HCT116 (cell line): ENCODE measurements at regions not wholly inside any gene's neighbourhood (a gene's known extent, or its start where the extent isn't known, plus 50 kb on each side); places are given as distances from the start of the nearest gene placed in this dataset.

Experiments
- ATAC-seq: fragments of 200-7000 bp; cut with Tn5 transposase; 2 replicates; pipeline ENCODE4 v1.9.1; 2020; ENCODE audit warnings: mild to moderate bottlenecking, moderate library complexity
- BruUV-seq: library from RNA; stranded (reverse); fragments of 400-500 nt; replicated peaks from 2 replicates; lab custom pipeline; 2021; lab: Mats Ljungman, UMichigan
- CTCF ChIA-PET: fragments of 300-600 bp; sonication (Branson Sonifier 250); formaldehyde crosslinking; loops from one replicate; lab custom pipeline; 2021; ENCODE audit warnings: antibody characterized with exemption; lab: Charles Lee
- POLR2A ChIA-PET: fragments of 300-600, 350-600 bp; sonication (Branson Sonifier 250); formaldehyde crosslinking; loops from one replicate; lab custom pipeline; 2021; ENCODE audit warnings: antibody characterized with exemption; lab: Charles Lee
- RAD21 ChIA-PET, 2 experiments: fragments of 300-600 bp; sonication (Branson Sonifier 250); formaldehyde crosslinking; loops; one replicate each; lab custom pipeline; 2023; ENCODE audit warnings: low total read pairs in 2 of 2; ENCODE audit not compliant: uncharacterized antibody in 2 of 2, unreplicated experiment in 2 of 2, low non-redundant PET in 1 of 2; lab: Charles Lee
- DNase-seq: peaks from one replicate; pipeline ENCODE4 v3.0.0-alpha.2; 2010; ENCODE audit warnings: low read depth, low spot score
- H2AFZ ChIP-seq: fragments of 200-600 bp; shearing (Covaris generic), sonication (generic); 2 replicates; pipeline ENCODE4 v1.6.1; 2017; ENCODE audit warnings: low read depth, mixed run types, mixed read lengths, antibody characterized with exemption, low read length; ENCODE audit not compliant: poor library complexity, severe bottlenecking
- H3K27ac ChIP-seq: 2 replicates; pipeline ENCODE4 v1.5.1; 2012; ENCODE audit warnings: low read depth, low read length
- H3K27me3 ChIP-seq: fragments of 200-600 bp; sonication (generic); 2 replicates; pipeline ENCODE4 v1.6.1; 2016; ENCODE audit warnings: mixed run types, low read length, mixed read lengths; ENCODE audit not compliant: insufficient read depth
- H3K36me3 ChIP-seq, 2 experiments: fragments of 200-500 bp in 1 of 2; fragments of 200-600 bp in 1 of 2; sonication (Bioruptor generic) in 1 of 2; sonication (generic) in 1 of 2; 2 replicates each; pipeline versions ENCODE4 v1.5.1 to v1.6.1; 2014 to 2016; ENCODE audit warnings: low read length in 2 of 2, inconsistent platforms in 1 of 2, mixed read lengths in 1 of 2, mixed run types in 1 of 2; ENCODE audit not compliant: insufficient read depth in 2 of 2, control insufficient read depth in 1 of 2
- H3K4me1 ChIP-seq, 2 experiments: fragments of 200-600 bp in 1 of 2; sonication (generic) in 1 of 2; 2 replicates each; pipeline versions ENCODE4 v1.5.1 to v1.6.1; 2012 to 2017; ENCODE audit warnings: low read length in 2 of 2, inconsistent platforms in 1 of 2, mild to moderate bottlenecking in 1 of 2, mixed read lengths in 1 of 2, mixed run types in 1 of 2, moderate library complexity in 1 of 2; ENCODE audit not compliant: insufficient read depth in 2 of 2, control insufficient read depth in 1 of 2
- H3K4me2 ChIP-seq: fragments of 200-600 bp; sonication (generic); 2 replicates; pipeline ENCODE4 v1.6.1; 2017; ENCODE audit warnings: mixed run types, low read length, mixed read lengths
- H3K4me3 ChIP-seq, 2 experiments: fragments of 200-600 bp in 1 of 2; sonication (generic) in 1 of 2; replicated peaks in 1 of 2; 2 replicates each; pipeline ENCODE4 v1.5.1; 2011 to 2016; ENCODE audit warnings: low read length in 2 of 2, control low read depth in 1 of 2, low read depth in 1 of 2, mild to moderate bottlenecking in 1 of 2, mixed read lengths in 1 of 2, mixed run types in 1 of 2
- H3K79me2 ChIP-seq: fragments of 200-600 bp; sonication (generic); 2 replicates; pipeline ENCODE4 v1.6.1; 2017; ENCODE audit warnings: mild to moderate bottlenecking, mixed run types, low read length, moderate library complexity, mixed read lengths; ENCODE audit not compliant: insufficient read depth
- H3K9ac ChIP-seq: fragments of 200-600 bp; sonication (generic); 2 replicates; pipeline ENCODE4 v1.6.1; 2016; ENCODE audit warnings: low read length, mixed read lengths
- H3K9me2 ChIP-seq: fragments of 200-600 bp; sonication (generic), shearing (Covaris generic); 2 replicates; pipeline ENCODE4 v1.6.1; 2017; ENCODE audit warnings: mixed run types, mild to moderate bottlenecking, moderate library complexity; ENCODE audit not compliant: insufficient read depth
- H3K9me3 ChIP-seq, 2 experiments: fragments of 200-500 bp in 1 of 2; fragments of 200-600 bp in 1 of 2; sonication (Bioruptor generic) in 1 of 2; sonication (generic) in 1 of 2; 2 replicates each; pipeline ENCODE4 v1.6.1; 2014 to 2017; ENCODE audit warnings: low read length in 2 of 2, mixed read lengths in 2 of 2, inconsistent platforms in 1 of 2, low read depth in 1 of 2, mild to moderate bottlenecking in 1 of 2, mixed run types in 1 of 2, moderate library complexity in 1 of 2; ENCODE audit not compliant: control insufficient read depth in 1 of 2, insufficient read depth in 1 of 2
- H4K20me1 ChIP-seq: fragments of 200-600 bp; sonication (generic), shearing (Covaris generic); 2 replicates; pipeline ENCODE4 v1.6.1; 2017; ENCODE audit warnings: mixed run types, mild to moderate bottlenecking, moderate library complexity; ENCODE audit not compliant: insufficient read depth
- ATF3 ChIP-seq: IDR thresholded peaks from 2 replicates; pipeline ENCODE4 v1.6.1; 2012
- CBX3 ChIP-seq: IDR thresholded peaks from 2 replicates; pipeline ENCODE4 v1.6.1; 2012; ENCODE audit warnings: low read depth
- CTCF ChIP-seq, 3 experiments: fragments of 200-600 bp in 1 of 3; sonication (generic) in 1 of 3; IDR thresholded peaks in 2 of 3; conservative IDR thresholded peaks in 1 of 3; 2 replicates each; pipeline ENCODE4 v1.5.1; 2012 to 2017; ENCODE audit warnings: low read depth in 2 of 3, low read length in 2 of 3, antibody characterized with exemption in 1 of 3, borderline replicate concordance in 1 of 3, control low read depth in 1 of 3, mild to moderate bottlenecking in 1 of 3, mixed read lengths in 1 of 3, mixed run types in 1 of 3, moderate library complexity in 1 of 3; ENCODE audit not compliant: insufficient read depth in 1 of 3
- EGR1 ChIP-seq: IDR thresholded peaks from 2 replicates; pipeline ENCODE4 v1.6.1; 2012; ENCODE audit warnings: low read depth
- ELF1 ChIP-seq: IDR thresholded peaks from 2 replicates; pipeline ENCODE4 v1.6.1; 2012; ENCODE audit warnings: low read depth, borderline replicate concordance
- EZH2phosphoT487 ChIP-seq: fragments of 200-600 bp; IDR thresholded peaks from 2 replicates; pipeline ENCODE4 v1.6.1; 2018; ENCODE audit warnings: antibody characterized with exemption, borderline replicate concordance
- FOSL1 ChIP-seq: IDR thresholded peaks from 2 replicates; pipeline ENCODE4 v1.6.1; 2012; ENCODE audit warnings: low read depth
- JUND ChIP-seq: IDR thresholded peaks from 2 replicates; pipeline ENCODE4 v1.6.1; 2012
- MAX ChIP-seq: IDR thresholded peaks from 2 replicates; pipeline ENCODE4 v1.6.1; 2012
- POLR2A ChIP-seq: IDR thresholded peaks from 2 replicates; pipeline ENCODE4 v1.7.0; 2011; ENCODE audit warnings: borderline replicate concordance; ENCODE audit not compliant: insufficient read depth, insufficient read length; ENCODE audit errors: extremely low read depth
- POLR2AphosphoS5 ChIP-seq: IDR thresholded peaks from 2 replicates; pipeline ENCODE4 v1.6.1; 2011; ENCODE audit warnings: mild to moderate bottlenecking, low read depth, low read length, moderate library complexity
- RAD21 ChIP-seq: IDR thresholded peaks from 2 replicates; pipeline ENCODE4 v1.6.1; 2012; ENCODE audit warnings: low read depth, mild to moderate bottlenecking
- SIN3A ChIP-seq: IDR thresholded peaks from 2 replicates; pipeline ENCODE4 v1.6.1; 2012; ENCODE audit warnings: low read depth
- SP1 ChIP-seq: IDR thresholded peaks from 2 replicates; pipeline ENCODE4 v1.6.1; 2012; ENCODE audit warnings: low read depth
- TCF7L2 ChIP-seq: IDR thresholded peaks from 2 replicates; pipeline ENCODE4 v1.7.0; 2011; ENCODE audit warnings: borderline replicate concordance, inconsistent platforms; ENCODE audit not compliant: insufficient read depth, insufficient read length; ENCODE audit errors: extremely low read depth
- YY1 ChIP-seq: IDR thresholded peaks from 2 replicates; pipeline ENCODE4 v1.6.1; 2011; ENCODE audit warnings: low read length, low read depth, moderate library complexity, mild to moderate bottlenecking; ENCODE audit not compliant: insufficient replicate concordance; ENCODE audit errors: extremely low read depth
- ZFX ChIP-seq: fragments of 450-650 bp; IDR thresholded peaks from 2 replicates; pipeline ENCODE4 v1.6.1; 2017
- intact Hi-C: fragments of 100-400 bp; cut with micrococcal nuclease; formaldehyde crosslinking; loops from 2 replicates; pipeline ENCODE4 v1.10.0; 2022

- no peak for TF ChIP-seq CTCF (IDR thresholded peaks at IDR 0.05 in 2 of 3, conservative IDR thresholded peaks at IDR 0.05 in 1 of 3; ENCODE audit: borderline replicate concordance in 1 of 3, insufficient read depth in 1 of 3, low read depth in 2 of 3, low read length in 2 of 3)
Measured at GRCh38 chr2:176646033-176646615, 376.9 kb downstream of the MTX2 start (continued).

GRCh38 chr2:176647325-176648165, 378.3 kb downstream of the MTX2 start:
- DNase-seq: no peak
- H3K27me3 ChIP-seq: no peaks in the 10 kb centered on the region
- no peaks in the 10 kb centered on the region for H3K79me2 ChIP-seq
- no TSS peak for BruUV-seq
- H3K36me3 ChIP-seq: no peaks in the 10 kb centered on the region
- H3K9me3 ChIP-seq: no peaks in the 10 kb centered on the region
- H3K4me1 ChIP-seq: 0 out of 4 replicates have a peak, but pooled peaks cover 0 to 2% of the 10 kb centered on the region in 2 experiments
- POLR2A ChIA-PET: no interaction called here
- no peak overlapping the region for H3K9ac ChIP-seq
- no peak overlapping the region for H3K4me2 ChIP-seq
- no peak overlapping the region for H3K27ac ChIP-seq
- CTCF ChIA-PET: no interaction called here
- no peak overlapping the region for H2AFZ ChIP-seq
- ATAC-seq: no peak
- H4K20me1 ChIP-seq: no peaks in the 10 kb centered on the region
- RAD21 ChIA-PET: no interaction called here
- intact Hi-C loops: no loop called here
- TF ChIP-seq YY1 (no peak), FOSL1 (no peak), SIN3A (no peak), ATF3 (no peak), MAX (no peak), CBX3 (no peak), ZFX (no peak), ELF1 (no peak), CTCF (IDR thresholded peaks at IDR 0.05 in 2 of 3, conservative IDR thresholded peaks at IDR 0.05 in 1 of 3; ENCODE audit: borderline replicate concordance in 1 of 3, insufficient read depth in 1 of 3, low read depth in 2 of 3, low read length in 2 of 3) (no peak), EZH2phosphoT487 (no peak), EGR1 (no peak), POLR2A (no peak), POLR2AphosphoS5 (no peak), SP1 (no peak), RAD21 (no peak), JUND (no peak), TCF7L2 (no peak)
- H3K4me3 ChIP-seq: no peak overlapping the region
- H3K9me2 ChIP-seq: no peaks in the 10 kb centered on the region
